Bronchial epithelial cell (primary cell): ENCODE measurements at regions not wholly inside any gene's neighbourhood (a gene's known extent, or its start where the extent isn't known, plus 50 kb on each side); places are given as distances from the start of the nearest gene placed in this dataset.

Source experiments
- DNase-seq: peaks from one replicate; pipeline ENCODE4 v3.0.0-alpha.2; 2010; ENCODE audit warnings: low read depth
- FAIRE-seq: peaks from 2 replicates; lab custom pipeline; 2011; peaks lifted over from hg19 to GRCh38; lab: Jason Lieb, UNC
- H3K27me3 ChIP-seq: 2 replicates; pipeline ENCODE4 v1.5.1; 2011; ENCODE audit warnings: low read length; ENCODE audit not compliant: control insufficient read depth, insufficient read depth
- H3K36me3 ChIP-seq: 2 replicates; pipeline ENCODE4 v1.5.1; 2011; ENCODE audit warnings: low read length; ENCODE audit not compliant: control insufficient read depth, insufficient read depth
- H3K4me3 ChIP-seq: 2 replicates; pipeline ENCODE4 v1.5.1; 2011; ENCODE audit warnings: mild to moderate bottlenecking, low read depth, low read length, control low read depth
- TF ChIP-seq, protein P1 (sequence below): IDR thresholded peaks from 2 replicates; pipeline ENCODE4 v1.5.1; 2011; ENCODE audit warnings: mild to moderate bottlenecking, moderate library complexity, low read length, control low read depth, inconsistent platforms; ENCODE audit not compliant: insufficient read depth, severe bottlenecking

DNA sequence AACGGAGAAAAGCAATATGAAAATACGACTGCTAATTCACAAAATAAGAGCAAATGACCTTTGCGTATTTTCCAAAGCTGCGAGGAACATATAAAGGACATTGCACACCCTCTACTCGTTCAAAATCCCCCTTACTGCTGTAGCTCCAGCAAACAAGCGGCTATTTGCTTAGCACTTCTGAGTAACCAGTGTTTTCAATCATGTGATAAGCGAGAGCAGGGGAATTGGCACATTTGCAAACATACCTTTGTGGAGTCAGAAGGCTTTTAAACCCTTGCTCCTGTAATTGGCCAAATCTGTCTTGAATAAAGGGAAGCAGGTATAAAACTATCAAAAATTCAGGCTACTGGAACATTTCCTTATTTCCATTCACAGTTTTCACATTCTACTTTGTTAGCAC is 610.2 kb downstream of the UBE2NL start:
- FAIRE-seq (no peak), DNase-seq (peak; percentile 45)
- TF ChIP-seq, protein P1, sequence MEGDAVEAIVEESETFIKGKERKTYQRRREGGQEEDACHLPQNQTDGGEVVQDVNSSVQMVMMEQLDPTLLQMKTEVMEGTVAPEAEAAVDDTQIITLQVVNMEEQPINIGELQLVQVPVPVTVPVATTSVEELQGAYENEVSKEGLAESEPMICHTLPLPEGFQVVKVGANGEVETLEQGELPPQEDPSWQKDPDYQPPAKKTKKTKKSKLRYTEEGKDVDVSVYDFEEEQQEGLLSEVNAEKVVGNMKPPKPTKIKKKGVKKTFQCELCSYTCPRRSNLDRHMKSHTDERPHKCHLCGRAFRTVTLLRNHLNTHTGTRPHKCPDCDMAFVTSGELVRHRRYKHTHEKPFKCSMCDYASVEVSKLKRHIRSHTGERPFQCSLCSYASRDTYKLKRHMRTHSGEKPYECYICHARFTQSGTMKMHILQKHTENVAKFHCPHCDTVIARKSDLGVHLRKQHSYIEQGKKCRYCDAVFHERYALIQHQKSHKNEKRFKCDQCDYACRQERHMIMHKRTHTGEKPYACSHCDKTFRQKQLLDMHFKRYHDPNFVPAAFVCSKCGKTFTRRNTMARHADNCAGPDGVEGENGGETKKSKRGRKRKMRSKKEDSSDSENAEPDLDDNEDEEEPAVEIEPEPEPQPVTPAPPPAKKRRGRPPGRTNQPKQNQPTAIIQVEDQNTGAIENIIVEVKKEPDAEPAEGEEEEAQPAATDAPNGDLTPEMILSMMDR = no peak
- Histone ChIP-seq H3K27me3 (no peaks in the 10 kb centered on the region), H3K4me3 (no peak overlapping the region), H3K36me3 (no peaks in the 10 kb centered on the region)

DNA sequence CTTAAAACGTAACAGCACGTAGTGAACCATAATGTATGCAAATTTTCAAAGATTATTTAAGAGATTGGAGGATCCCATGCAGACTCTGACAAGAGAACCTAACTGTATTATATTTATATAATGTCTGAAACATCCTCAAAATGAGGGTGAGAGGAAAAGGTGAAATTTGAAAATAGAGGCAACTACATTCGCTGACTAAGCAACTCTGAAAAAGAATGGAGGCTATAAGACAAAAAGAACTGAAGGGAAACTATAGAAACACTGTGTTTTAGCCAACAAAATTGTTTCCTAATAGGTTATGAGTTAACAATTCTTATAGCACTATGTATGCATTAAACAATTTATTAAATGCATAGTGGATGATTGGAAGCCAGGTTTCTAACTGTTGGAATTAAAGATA is 648.0 kb downstream of the UBE2NL start:
- no peak for FAIRE-seq
- Histone ChIP-seq H3K27me3 (no peaks in the 10 kb centered on the region), H3K36me3 (no peaks in the 10 kb centered on the region), H3K4me3 (no peak overlapping the region)
- TF ChIP-seq, protein P1 = no peak
- no peak for DNase-seq

DNA sequence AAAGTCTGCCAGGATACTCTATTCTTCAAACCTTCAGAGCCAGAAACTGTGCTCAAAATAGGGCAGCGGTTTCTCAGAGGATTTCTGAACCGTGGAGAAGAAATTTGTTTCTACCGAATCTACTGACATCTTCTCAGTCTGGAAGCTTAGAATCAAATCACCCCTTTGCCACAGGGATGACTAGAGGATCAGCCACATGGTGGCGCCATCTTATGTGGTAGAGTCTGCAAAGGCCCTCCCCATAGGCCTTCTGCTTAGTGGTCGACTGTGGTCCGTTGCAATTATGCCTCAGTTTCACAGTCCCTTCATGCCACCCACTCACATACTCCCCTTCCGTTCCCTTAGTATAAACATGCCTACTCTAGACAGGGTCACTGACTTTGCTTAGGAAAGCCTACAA is 680.7 kb upstream of the SPANXN1 start:
- DNase-seq (no peak), FAIRE-seq (no peak)
- TF ChIP-seq, protein P1 = no peak
- H3K27me3 ChIP-seq = no peaks in the 10 kb centered on the region
- no peak overlapping the region for H3K4me3 ChIP-seq
- no peaks in the 10 kb centered on the region for H3K36me3 ChIP-seq

DNA sequence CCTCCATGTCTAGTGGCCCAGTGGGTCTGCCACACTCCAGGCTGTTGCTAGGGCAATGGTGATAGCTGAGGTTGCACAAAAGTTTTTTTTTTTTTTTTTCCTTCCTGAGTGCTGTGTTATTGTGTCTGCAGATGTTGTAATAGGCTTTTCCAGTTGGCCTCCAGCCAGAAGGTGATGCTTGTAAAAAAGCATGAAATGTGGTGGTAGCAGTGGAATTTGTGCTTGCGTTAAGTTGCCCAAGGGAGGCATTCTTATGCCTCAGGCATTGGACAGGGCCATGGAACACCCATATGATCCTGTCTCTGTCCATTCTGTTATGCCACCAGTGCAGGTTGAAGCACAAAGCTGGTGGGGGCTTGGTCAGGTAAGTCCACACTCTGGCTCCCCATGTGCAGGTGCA is 660.5 kb upstream of the SPANXN1 start:
- DNase-seq = peak; percentile 38
- Histone ChIP-seq H3K4me3 (no peak overlapping the region), H3K27me3 (no peaks in the 10 kb centered on the region), H3K36me3 (no peaks in the 10 kb centered on the region)
- no peak for FAIRE-seq
- TF ChIP-seq, protein P1 = no peak

DNA sequence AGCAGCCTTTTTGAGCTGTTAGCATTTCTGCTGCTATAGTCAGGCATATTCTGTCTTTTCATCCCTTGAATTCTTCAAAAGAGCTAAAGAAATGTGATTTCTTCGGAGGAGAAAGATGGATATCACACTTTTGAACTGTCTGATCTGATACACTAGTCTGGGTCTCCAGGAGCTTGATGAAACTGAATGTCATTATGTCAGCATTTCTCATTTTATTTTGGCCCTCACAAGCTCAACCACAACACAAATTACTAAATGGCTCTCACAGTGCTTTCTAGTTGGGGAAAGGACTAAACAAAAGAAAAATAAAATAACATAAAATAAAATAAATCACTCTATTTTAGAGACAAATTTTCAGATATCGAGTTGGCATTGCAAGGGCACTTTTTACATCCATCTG is 655.3 kb upstream of the SPANXN1 start:
- no peaks in the 10 kb centered on the region for H3K36me3 ChIP-seq
- no peak for FAIRE-seq
- H3K27me3 ChIP-seq = no peaks in the 10 kb centered on the region
- TF ChIP-seq, protein P1 = no peak
- no peak overlapping the region for H3K4me3 ChIP-seq
- DNase-seq = no peak

DNA sequence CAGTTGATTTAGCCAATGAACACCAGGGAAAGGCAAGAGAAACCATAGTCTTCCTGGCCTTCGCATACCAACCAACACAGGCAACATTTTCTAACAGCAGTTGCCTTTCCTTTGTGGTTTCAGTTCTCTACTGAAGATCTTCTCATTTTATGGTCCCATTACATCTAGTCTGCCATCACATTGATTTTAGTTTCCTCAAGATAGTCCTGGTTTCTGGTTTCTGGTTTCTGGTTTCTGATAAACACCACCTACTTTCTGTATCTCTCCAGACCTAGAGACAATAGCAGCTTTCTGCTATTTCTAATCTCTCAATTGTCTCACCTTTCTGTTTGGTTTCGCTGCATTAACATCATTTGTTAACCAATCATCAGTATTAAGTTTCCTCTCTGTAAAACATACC is 646.3 kb upstream of the SPANXN1 start:
- no peak for FAIRE-seq
- no peak for DNase-seq
- TF ChIP-seq, protein P1 = no peak
- no peaks in the 10 kb centered on the region for H3K27me3 ChIP-seq
- no peaks in the 10 kb centered on the region for H3K36me3 ChIP-seq
- no peak overlapping the region for H3K4me3 ChIP-seq
